H1 (cell line): ENCODE measurements at regions not wholly inside any gene's neighbourhood (a gene's known extent, or its start where the extent isn't known, plus 50 kb on each side); places are given as distances from the start of the nearest gene placed in this dataset.
A peak's percentile ranks its signal among the peaks of the same experiment; 100 is the strongest.

Source experiments
- CTCF ChIA-PET: fragments of 300-600 bp; sonication (Branson Sonifier 250); formaldehyde crosslinking; loops from one replicate; lab custom pipeline; 2021; ENCODE audit not compliant: partially characterized antibody; lab: Charles Lee
- POLR2A ChIA-PET: fragments of 300-600 bp; sonication (Branson Sonifier 250); formaldehyde crosslinking; loops from one replicate; lab custom pipeline; 2021; ENCODE audit warnings: inconsistent platforms; ENCODE audit not compliant: partially characterized antibody; lab: Charles Lee
- DNase-seq, 2 experiments: peaks; one replicate each; pipeline versions ENCODE4 v3.0.0 to v3.0.0-alpha.2; 2010 to 2022; ENCODE audit warnings: low spot score in 2 of 2, low read depth in 1 of 2, mixed read lengths in 1 of 2
- FAIRE-seq: peaks from 2 replicates; lab custom pipeline; 2011; peaks lifted over from hg19 to GRCh38; lab: Jason Lieb, UNC
- H2AFZ ChIP-seq: 2 replicates; pipeline ENCODE4 v1.8.1; 2012; ENCODE audit warnings: low read length, inconsistent platforms
- H2AK5ac ChIP-seq: 2 replicates; pipeline ENCODE4 v1.6.1; 2013; ENCODE audit warnings: low read depth, low read length
- H2BK120ac ChIP-seq: replicated peaks from 2 replicates; pipeline ENCODE3; 2013; ENCODE audit warnings: low read depth, low read length, inconsistent platforms
- H2BK12ac ChIP-seq: 2 replicates; pipeline ENCODE4 v1.6.1; 2013; ENCODE audit warnings: low read depth, low read length
- H2BK15ac ChIP-seq: 2 replicates; pipeline ENCODE4 v1.6.1; 2013; ENCODE audit warnings: low read length
- H2BK20ac ChIP-seq: 2 replicates; pipeline ENCODE4 v1.6.1; 2013; ENCODE audit warnings: low read length
- H2BK5ac ChIP-seq: 2 replicates; pipeline ENCODE4 v1.6.1; 2013; ENCODE audit warnings: low read depth, low read length
- H3K14ac ChIP-seq: 2 replicates; pipeline ENCODE4 v1.6.1; 2013; ENCODE audit warnings: inconsistent platforms; ENCODE audit not compliant: insufficient read length
- H3K18ac ChIP-seq: 2 replicates; pipeline ENCODE4 v1.6.1; 2013; ENCODE audit warnings: low read length; ENCODE audit errors: extremely low read depth
- H3K23ac ChIP-seq: 2 replicates; pipeline ENCODE4 v1.6.1; 2013; ENCODE audit warnings: inconsistent platforms; ENCODE audit not compliant: insufficient read length
- H3K23me2 ChIP-seq: 2 replicates; pipeline ENCODE4 v1.6.1; 2013; ENCODE audit warnings: low read depth, low read length
- H3K27ac ChIP-seq: 2 replicates; pipeline ENCODE4 v1.6.1; 2011; ENCODE audit warnings: low read depth, low read length, inconsistent platforms
- H3K27me3 ChIP-seq, 4 experiments: replicated peaks in 1 of 4; 1 replicate in 1 of 4; 2 replicates in 3 of 4; pipeline versions ENCODE4 v1.6.1 to v1.8.1; 2011 to 2013; ENCODE audit warnings: low read length in 3 of 4, mild to moderate bottlenecking in 3 of 4, inconsistent platforms in 2 of 4, mixed read lengths in 2 of 4, moderate library complexity in 1 of 4; ENCODE audit not compliant: control insufficient read depth in 3 of 4, insufficient read depth in 3 of 4; ENCODE audit errors: extremely low read depth in 1 of 4
- H3K36me3 ChIP-seq, 4 experiments: 2 replicates each; pipeline versions ENCODE4 v1.6.1 to v1.8.1; 2011 to 2013; ENCODE audit warnings: mild to moderate bottlenecking in 4 of 4, low read length in 3 of 4, moderate library complexity in 2 of 4, control low read depth in 1 of 4, inconsistent platforms in 1 of 4; ENCODE audit not compliant: insufficient read depth in 4 of 4, control insufficient read depth in 2 of 4
- H3K4ac ChIP-seq: replicated peaks from 2 replicates; pipeline ENCODE3; 2013; ENCODE audit warnings: low read length, low read depth, mixed read lengths, inconsistent platforms; ENCODE audit not compliant: insufficient read length
- H3K4me1 ChIP-seq, 4 experiments: replicated peaks in 1 of 4; 1 replicate in 1 of 4; 2 replicates in 3 of 4; pipeline versions ENCODE4 v1.6.1 to v1.8.1; 2011 to 2013; ENCODE audit warnings: low read length in 3 of 4, inconsistent platforms in 2 of 4, mixed read lengths in 1 of 4; ENCODE audit not compliant: insufficient read depth in 4 of 4, control insufficient read depth in 3 of 4
- H3K4me2 ChIP-seq, 2 experiments: 2 replicates each; pipeline versions ENCODE4 v1.6.1 to v1.8.1; 2011 to 2013; ENCODE audit warnings: low read depth in 2 of 2, low read length in 2 of 2, control low read depth in 1 of 2, inconsistent platforms in 1 of 2, mild to moderate bottlenecking in 1 of 2; ENCODE audit not compliant: insufficient read depth in 1 of 2
- H3K4me3 ChIP-seq, 4 experiments: fragments of 200-600, 300-600 bp in 1 of 4; sonication (generic), shearing (Covaris generic), sonication (Bioruptor Twin) in 1 of 4; 2 replicates each; pipeline versions ENCODE4 v1.5.1 to v1.8.1; 2011 to 2016; ENCODE audit warnings: low read length in 4 of 4, low read depth in 3 of 4, control low read depth in 2 of 4, inconsistent platforms in 2 of 4, mild to moderate bottlenecking in 2 of 4, mixed read lengths in 1 of 4, moderate library complexity in 1 of 4; ENCODE audit not compliant: insufficient read depth in 2 of 4; ENCODE audit errors: extremely low read depth in 1 of 4
- H3K56ac ChIP-seq: replicated peaks from 2 replicates; pipeline ENCODE3; 2013; ENCODE audit warnings: low read depth, mild to moderate bottlenecking, mixed read lengths, low read length, inconsistent platforms; ENCODE audit not compliant: insufficient read length
- H3K79me1 ChIP-seq: 2 replicates; pipeline ENCODE4 v1.6.1; 2013; ENCODE audit warnings: low read depth, low read length, control low read depth
- H3K79me2 ChIP-seq, 2 experiments: 2 replicates each; pipeline versions ENCODE4 v1.6.1 to v1.8.1; 2012 to 2013; ENCODE audit warnings: low read length in 2 of 2, mild to moderate bottlenecking in 2 of 2, inconsistent platforms in 1 of 2; ENCODE audit not compliant: insufficient read depth in 2 of 2, control insufficient read depth in 1 of 2
- H3K9ac ChIP-seq, 4 experiments: replicated peaks in 1 of 4; 1 replicate in 1 of 4; 2 replicates in 3 of 4; pipeline versions ENCODE4 v1.6.1 to v1.8.1; 2011 to 2013; ENCODE audit warnings: low read depth in 3 of 4, low read length in 3 of 4, control low read depth in 2 of 4, mild to moderate bottlenecking in 2 of 4, moderate library complexity in 2 of 4, inconsistent platforms in 1 of 4; ENCODE audit errors: extremely low read depth in 1 of 4
- H3K9me3 ChIP-seq, 2 experiments: 2 replicates each; pipeline versions ENCODE4 v1.6.1 to v1.8.1; 2012 to 2013; ENCODE audit warnings: mild to moderate bottlenecking in 2 of 2, moderate library complexity in 2 of 2, control low read depth in 1 of 2, inconsistent platforms in 1 of 2, low read depth in 1 of 2, low read length in 1 of 2, mixed read lengths in 1 of 2; ENCODE audit not compliant: insufficient read depth in 2 of 2
- H4K20me1 ChIP-seq, 2 experiments: replicated peaks in 1 of 2; 2 replicates each; pipeline versions ENCODE3 to v1.8.1; 2011 to 2013; ENCODE audit warnings: inconsistent platforms in 2 of 2, low read length in 2 of 2, mild to moderate bottlenecking in 1 of 2; ENCODE audit not compliant: insufficient read depth in 2 of 2, control insufficient read depth in 1 of 2
- H4K5ac ChIP-seq: 2 replicates; pipeline ENCODE4 v1.6.1; 2013; ENCODE audit warnings: low read length, low read depth, mixed read lengths, inconsistent platforms; ENCODE audit not compliant: insufficient read length
- H4K8ac ChIP-seq: 2 replicates; pipeline ENCODE4 v1.8.0; 2013; ENCODE audit warnings: mild to moderate bottlenecking, moderate library complexity, low read length, inconsistent platforms; ENCODE audit not compliant: insufficient read depth; ENCODE audit errors: extremely low read depth
- H4K91ac ChIP-seq: replicated peaks from 2 replicates; pipeline ENCODE3; 2013; ENCODE audit warnings: low read length, mixed read lengths, inconsistent platforms; ENCODE audit not compliant: insufficient read length
- ATF3 ChIP-seq: IDR thresholded peaks from 2 replicates; pipeline ENCODE4 v1.6.1; 2011; ENCODE audit warnings: low read depth, mild to moderate bottlenecking, low read length; ENCODE audit not compliant: insufficient read depth
- BRCA1 ChIP-seq: IDR thresholded peaks from 2 replicates; pipeline ENCODE4 v1.6.1; 2012; ENCODE audit warnings: low read depth, low read length, improper control_type of control experiment
- E2F6 ChIP-seq: IDR thresholded peaks from 2 replicates; pipeline ENCODE4 v1.6.1; 2012; ENCODE audit warnings: inconsistent platforms
- NANOG ChIP-seq: IDR thresholded peaks from 2 replicates; pipeline ENCODE4 v1.6.1; 2011; ENCODE audit warnings: low read length, low read depth, mild to moderate bottlenecking, inconsistent platforms; ENCODE audit not compliant: insufficient read depth, poor library complexity, severe bottlenecking
- PHF8 ChIP-seq: fragments of 200-600 bp; sonication (generic); conservative IDR thresholded peaks from 2 replicates; pipeline ENCODE4 v1.7.1; 2012; ENCODE audit warnings: low read depth, mild to moderate bottlenecking, inconsistent platforms, low read length, moderate library complexity
- POU5F1 ChIP-seq: IDR thresholded peaks from 2 replicates; pipeline ENCODE4 v1.6.1; 2011; ENCODE audit warnings: low read depth, mild to moderate bottlenecking, low read length, moderate library complexity
- RBBP5 ChIP-seq: IDR thresholded peaks from 2 replicates; pipeline ENCODE4 v1.7.1; 2012; ENCODE audit warnings: low read depth, mild to moderate bottlenecking, inconsistent platforms, low read length, moderate library complexity, borderline replicate concordance
- SP1 ChIP-seq: IDR thresholded peaks from 2 replicates; pipeline ENCODE4 v1.6.1; 2011; ENCODE audit warnings: low read depth, low read length
- SUZ12 ChIP-seq: fragments of 200-600 bp; sonication (generic); IDR thresholded peaks from 2 replicates; pipeline ENCODE4 v1.6.1; 2012; ENCODE audit warnings: mild to moderate bottlenecking, inconsistent platforms, low read length, moderate library complexity, mixed read lengths
- ZNF274 ChIP-seq: IDR thresholded peaks from 2 replicates; pipeline ENCODE4 v1.7.0; 2012; ENCODE audit warnings: low read length, borderline replicate concordance; ENCODE audit errors: extremely low read depth
- WGBS, 2 experiments: shearing (Covaris generic) in 1 of 2; methylation state at CpG; one replicate each; pipeline versions ENCODE4 v1.1.6 to v1.1.7; 2013 to 2015; ENCODE audit warnings: low lambda C conversion rate in 2 of 2, mixed read lengths in 2 of 2, inconsistent platforms in 1 of 2, low coverage in 1 of 2, missing lambda C conversion rate in 1 of 2; ENCODE audit not compliant: insufficient replicate concordance in 2 of 2, insufficient coverage in 1 of 2, insufficient read length in 1 of 2; ENCODE audit errors: extremely low coverage in 1 of 2, missing lambda C conversion rate in 1 of 2; 5-methylcytosine and 5-hydroxymethylcytosine counted together
- TF ChIP-seq, protein P1 (sequence below): IDR thresholded peaks from 2 replicates; pipeline ENCODE4 v1.6.1; 2012; ENCODE audit warnings: low read length, inconsistent platforms

DNA sequence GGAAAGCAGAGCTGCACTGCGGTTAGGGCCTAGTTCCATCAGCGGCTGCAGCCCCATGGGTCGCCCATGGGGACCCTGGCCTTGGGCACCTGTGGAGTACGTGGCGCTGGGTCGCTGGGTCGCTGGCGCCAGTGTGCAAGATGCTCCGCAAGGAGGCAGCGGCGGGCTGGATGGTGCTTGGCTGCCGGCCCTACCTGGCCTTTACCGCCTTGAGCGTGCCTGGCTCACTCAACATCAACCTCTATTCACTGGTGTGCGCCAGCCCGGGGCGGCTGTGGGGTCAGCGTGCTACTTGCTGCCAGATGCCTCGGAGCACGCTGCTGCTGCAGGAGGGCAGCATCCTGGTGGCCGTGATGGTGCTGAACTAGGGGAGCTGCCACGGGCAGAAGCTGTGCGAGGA, 85.1 kb upstream of the RHOU start:
- no peak overlapping the region for H3K4ac ChIP-seq
- no peak overlapping the region for H2BK20ac ChIP-seq
- ChIA-PET POLR2A (no interaction called here), CTCF (interaction anchor here (0.6 to 3.6 kb wide), 6 partner anchors 12 to 759 kb away, joined by 3 to 18 read pairs (median 4); no protein-coding TSS in a partner anchor)
- H3K79me1 ChIP-seq: no peaks in the 10 kb centered on the region
- no peaks in the 10 kb centered on the region for H3K79me2 ChIP-seq
- H2BK15ac ChIP-seq: no peak overlapping the region
- H2BK120ac ChIP-seq: no peak overlapping the region
- H4K20me1 ChIP-seq: peaks cover 0 to 2% of the 10 kb centered on the region in 2 experiments
- no peak overlapping the region for H2BK12ac ChIP-seq
- peaks cover 21% of the 10 kb centered on the region for H3K23me2 ChIP-seq
- H2AK5ac ChIP-seq: no peak overlapping the region
- no peak overlapping the region for H3K27ac ChIP-seq
- H3K4me1 ChIP-seq: peaks cover 0 to 7% (median 2%) of the 10 kb centered on the region in 4 experiments; a peak in 3 of 7 replicates
- no peak overlapping the region for H3K9ac ChIP-seq
- H3K4me2 ChIP-seq: peak overlapping the region; percentile 10 to 62; a peak in 3 of 4 replicates
- no peak overlapping the region for H3K18ac ChIP-seq
- no peaks in the 10 kb centered on the region for H3K9me3 ChIP-seq
- FAIRE-seq: no peak
- no peak overlapping the region for H4K91ac ChIP-seq
- H4K8ac ChIP-seq: peak overlapping the region; percentile 38
- DNase-seq: peak; percentile 44 to 79
- no peak overlapping the region for H3K14ac ChIP-seq
- no peak overlapping the region for H2BK5ac ChIP-seq
- peaks cover 26 to 53% (median 45%) of the 10 kb centered on the region in 4 experiments for H3K27me3 ChIP-seq
- no peak overlapping the region for H3K23ac ChIP-seq
- WGBS, 2 experiments: 19% methylated on average over 23 of the region's 23 CpGs; no CpG with 5 or more reads in 1 of the 2 experiments
- H3K4me3 ChIP-seq: peak overlapping the region in 1 of 4 experiments; percentile 37; a peak in 1 of 8 replicates
- no peaks in the 10 kb centered on the region for H3K36me3 ChIP-seq
- no peak overlapping the region for H2AFZ ChIP-seq
- H3K56ac ChIP-seq: no peak overlapping the region
- H4K5ac ChIP-seq: no peak overlapping the region
- TF ChIP-seq SUZ12 (no peak), BRCA1 (no peak), SP1 (no peak), ZNF274 (no peak), ATF3 (no peak), RBBP5 (no peak), PHF8 (no peak), POU5F1 (no peak), NANOG (no peak), E2F6 (peak; percentile 79)
- TF ChIP-seq, protein P1, sequence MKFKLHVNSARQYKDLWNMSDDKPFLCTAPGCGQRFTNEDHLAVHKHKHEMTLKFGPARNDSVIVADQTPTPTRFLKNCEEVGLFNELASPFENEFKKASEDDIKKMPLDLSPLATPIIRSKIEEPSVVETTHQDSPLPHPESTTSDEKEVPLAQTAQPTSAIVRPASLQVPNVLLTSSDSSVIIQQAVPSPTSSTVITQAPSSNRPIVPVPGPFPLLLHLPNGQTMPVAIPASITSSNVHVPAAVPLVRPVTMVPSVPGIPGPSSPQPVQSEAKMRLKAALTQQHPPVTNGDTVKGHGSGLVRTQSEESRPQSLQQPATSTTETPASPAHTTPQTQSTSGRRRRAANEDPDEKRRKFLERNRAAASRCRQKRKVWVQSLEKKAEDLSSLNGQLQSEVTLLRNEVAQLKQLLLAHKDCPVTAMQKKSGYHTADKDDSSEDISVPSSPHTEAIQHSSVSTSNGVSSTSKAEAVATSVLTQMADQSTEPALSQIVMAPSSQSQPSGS: no peak
